Sigmoid colon (tissue), 6 donors: ENCODE measurements at regions not wholly inside any gene's neighbourhood (a gene's known extent, or its start where the extent isn't known, plus 50 kb on each side); places are given as distances from the start of the nearest gene placed in this dataset.
"Not testable (repeated sequence)": the region's sequence is repeated elsewhere in the genome, so short reads cannot be mapped to it uniquely, and the experiment has no call there.

Experiments
- DNase-seq: peaks from one replicate; pipeline ENCODE4 v3.0.0-alpha.2; 2019
- H3K27ac ChIP-seq, 4 donors: fragments of 200-600 bp; sonication (generic); one replicate each; pipeline ENCODE4 v1.5.1; 2016 to 2019; ENCODE audit warnings: mild to moderate bottlenecking in 1 of 4
- H3K27me3 ChIP-seq, 3 donors: fragments of 200-600 bp; sonication (generic); one replicate each; pipeline ENCODE4 v1.5.1; 2019; ENCODE audit warnings: mild to moderate bottlenecking in 1 of 3
- H3K36me3 ChIP-seq, 4 donors: fragments of 200-600 bp; sonication (generic); one replicate each; pipeline ENCODE4 v1.5.1; 2016 to 2019
- H3K4me1 ChIP-seq, 4 donors: fragments of 200-600 bp; sonication (generic); one replicate each; pipeline ENCODE4 v1.5.1; 2017 to 2019
- H3K4me3 ChIP-seq, 4 donors: fragments of 200-600 bp; sonication (generic); one replicate each; pipeline ENCODE4 v1.5.1; 2017 to 2019; ENCODE audit warnings: mild to moderate bottlenecking in 2 of 4, moderate library complexity in 1 of 4
- H3K9me3 ChIP-seq, 4 donors: fragments of 200-600 bp in 3 of 4; sonication (generic) in 3 of 4; one replicate each; pipeline versions ENCODE4 v1.5.1 to v1.6.1; 2013 to 2019
- EP300 ChIP-seq, 4 donors: sonication (generic); formaldehyde crosslinking; IDR thresholded peaks; one replicate each; pipeline ENCODE4 v1.6.1; 2017; ENCODE audit warnings: antibody characterized with exemption in 4 of 4
- POLR2A ChIP-seq, 2 donors: fragments of 450-650 bp; IDR thresholded peaks; one replicate each; pipeline ENCODE4 v1.6.1; 2016; ENCODE audit warnings: antibody characterized with exemption in 2 of 2, mild to moderate bottlenecking in 2 of 2, moderate library complexity in 2 of 2
- POLR2AphosphoS5 ChIP-seq, 4 donors: sonication (generic); formaldehyde crosslinking; IDR thresholded peaks; one replicate each; pipeline ENCODE4 v1.6.1; 2017; ENCODE audit warnings: antibody characterized with exemption in 4 of 4
- WGBS, 2 donors: extraction: QIAGEN DNeasy Blood & Tissue Kit; methylation state at CpG; one replicate each; pipeline ENCODE4 v1.1.7; 2013; 5-methylcytosine and 5-hydroxymethylcytosine counted together
- intact Hi-C: fragments of 100-400 bp; cut with DNase I; formaldehyde crosslinking; loops from one replicate; pipeline ENCODE4 v1.15.1; 2023
- TF ChIP-seq, protein P1 (sequence below), 4 experiments: fragments of 450-650 bp in 3 of 4; fragments of 200-600 bp in 1 of 4; IDR thresholded peaks; one replicate each; pipeline ENCODE4 v1.5.1; 2016 to 2019; ENCODE audit warnings: antibody characterized with exemption in 4 of 4, mild to moderate bottlenecking in 3 of 4, moderate library complexity in 2 of 4
- donor health status: healthy with polysubstance abuse.
- donor health status: healthy.

DNA sequence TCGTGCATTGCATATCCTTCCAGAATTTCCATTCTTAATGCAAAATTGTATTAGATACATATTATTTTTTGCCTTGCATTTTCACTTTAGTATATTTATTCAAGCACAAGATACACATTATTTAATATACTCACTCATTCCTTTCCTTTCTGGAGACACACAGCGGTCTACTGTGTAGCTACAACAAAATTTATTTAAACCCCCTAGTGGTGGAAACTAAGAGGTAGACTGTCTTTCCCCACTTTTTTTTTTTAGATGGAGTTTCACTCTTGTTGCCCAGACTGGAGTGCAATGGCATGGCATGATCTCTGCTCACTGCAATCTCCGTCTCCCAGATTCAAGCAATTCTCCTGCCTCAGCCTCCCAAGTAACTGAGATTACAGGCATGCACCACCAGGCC lies 2040.3 kb upstream of the PCDH20 start:
- intact Hi-C loops: no loop called here

DNA sequence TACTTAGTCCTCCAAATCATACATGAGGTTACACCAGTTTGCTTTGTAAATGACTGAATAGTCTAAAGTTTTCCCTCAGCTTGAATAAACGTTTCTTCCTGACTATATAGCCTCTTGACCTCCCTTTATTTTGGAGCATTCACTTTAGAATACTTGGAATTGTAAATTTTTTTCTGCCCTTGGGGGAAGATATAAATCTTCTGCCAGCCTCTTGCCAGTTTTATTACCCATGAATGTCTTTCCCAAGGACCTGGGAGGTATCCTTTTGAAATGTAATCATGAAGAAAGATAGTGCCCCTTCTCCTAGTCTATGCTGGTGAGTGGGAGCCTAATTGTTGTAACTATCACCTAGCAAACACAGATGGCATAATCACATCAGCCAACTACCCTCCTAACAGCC lies 2033.9 kb upstream of the PCDH20 start:
- no peaks in the 10 kb centered on the region for H3K27me3 ChIP-seq
- intact Hi-C loops: no loop called here
- no peaks in the 10 kb centered on the region for H3K9me3 ChIP-seq
- no peak overlapping the region for H3K4me3 ChIP-seq
- 5 to 19% methylated on average over 1 of the region's 1 CpG for WGBS, 2 donors
- no peak for TF ChIP-seq POLR2A (IDR thresholded peaks at IDR 0.05)
- no peak for TF ChIP-seq POLR2AphosphoS5 (IDR thresholded peaks at IDR 0.05)
- TF ChIP-seq EP300 (IDR thresholded peaks at IDR 0.05): no peak
- TF ChIP-seq, protein P1, sequence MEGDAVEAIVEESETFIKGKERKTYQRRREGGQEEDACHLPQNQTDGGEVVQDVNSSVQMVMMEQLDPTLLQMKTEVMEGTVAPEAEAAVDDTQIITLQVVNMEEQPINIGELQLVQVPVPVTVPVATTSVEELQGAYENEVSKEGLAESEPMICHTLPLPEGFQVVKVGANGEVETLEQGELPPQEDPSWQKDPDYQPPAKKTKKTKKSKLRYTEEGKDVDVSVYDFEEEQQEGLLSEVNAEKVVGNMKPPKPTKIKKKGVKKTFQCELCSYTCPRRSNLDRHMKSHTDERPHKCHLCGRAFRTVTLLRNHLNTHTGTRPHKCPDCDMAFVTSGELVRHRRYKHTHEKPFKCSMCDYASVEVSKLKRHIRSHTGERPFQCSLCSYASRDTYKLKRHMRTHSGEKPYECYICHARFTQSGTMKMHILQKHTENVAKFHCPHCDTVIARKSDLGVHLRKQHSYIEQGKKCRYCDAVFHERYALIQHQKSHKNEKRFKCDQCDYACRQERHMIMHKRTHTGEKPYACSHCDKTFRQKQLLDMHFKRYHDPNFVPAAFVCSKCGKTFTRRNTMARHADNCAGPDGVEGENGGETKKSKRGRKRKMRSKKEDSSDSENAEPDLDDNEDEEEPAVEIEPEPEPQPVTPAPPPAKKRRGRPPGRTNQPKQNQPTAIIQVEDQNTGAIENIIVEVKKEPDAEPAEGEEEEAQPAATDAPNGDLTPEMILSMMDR (IDR thresholded peaks at IDR 0.05): no peak
- H3K4me1 ChIP-seq: no peaks in the 10 kb centered on the region
- H3K27ac ChIP-seq: no peak overlapping the region
- no peaks in the 10 kb centered on the region for H3K36me3 ChIP-seq
- DNase-seq: no peak

More for the DNA sequence above, 2040.3 kb upstream of the PCDH20 start:
- Histone ChIP-seq H3K27ac (no peak overlapping the region), H3K4me1 (no peaks in the 10 kb centered on the region), H3K36me3 (no peaks in the 10 kb centered on the region), H3K9me3 (no peaks in the 10 kb centered on the region), H3K4me3 (no peak overlapping the region), H3K27me3 (no peaks in the 10 kb centered on the region)
- TF ChIP-seq, protein P1 (IDR thresholded peaks at IDR 0.05): no peak
- TF ChIP-seq EP300 (IDR thresholded peaks at IDR 0.05) (no peak), POLR2A (IDR thresholded peaks at IDR 0.05) (no peak), POLR2AphosphoS5 (IDR thresholded peaks at IDR 0.05) (no peak)
- DNase-seq: no peak
- WGBS, 2 donors: 89 to 95% methylated on average over 3 of the region's 3 CpGs

DNA sequence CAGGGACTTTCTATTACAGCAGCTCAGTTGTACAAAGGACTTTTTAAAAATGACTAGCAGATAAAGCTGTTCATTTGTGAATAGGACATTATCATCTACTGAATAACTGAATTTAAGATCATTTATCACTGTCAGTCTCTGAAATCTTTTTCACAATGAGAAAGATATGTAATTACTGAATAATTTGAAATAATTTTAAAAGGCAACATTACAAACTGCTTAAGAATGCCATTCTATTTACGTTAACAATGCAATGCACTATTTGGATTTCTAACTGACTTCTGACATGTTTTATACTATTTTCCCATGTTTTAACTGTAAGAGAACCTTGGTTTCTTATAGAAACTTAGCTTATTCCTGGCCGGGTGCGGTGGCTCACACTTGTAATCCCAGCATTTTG lies 2033.0 kb upstream of the PCDH20 start:
- intact Hi-C loops: no loop called here
- no peak for DNase-seq
- no peaks in the 10 kb centered on the region for H3K9me3 ChIP-seq
- no peak overlapping the region for H3K4me3 ChIP-seq
- no peak overlapping the region for H3K27ac ChIP-seq
- no peaks in the 10 kb centered on the region for H3K27me3 ChIP-seq
- H3K4me1 ChIP-seq: no peaks in the 10 kb centered on the region
- WGBS, 2 donors: 86 to 88% methylated on average over 3 of the region's 3 CpGs
- no peaks in the 10 kb centered on the region for H3K36me3 ChIP-seq
- TF ChIP-seq POLR2A (IDR thresholded peaks at IDR 0.05) (no peak), POLR2AphosphoS5 (IDR thresholded peaks at IDR 0.05) (no peak), EP300 (IDR thresholded peaks at IDR 0.05) (no peak)
- TF ChIP-seq, protein P1 (IDR thresholded peaks at IDR 0.05): no peak

DNA sequence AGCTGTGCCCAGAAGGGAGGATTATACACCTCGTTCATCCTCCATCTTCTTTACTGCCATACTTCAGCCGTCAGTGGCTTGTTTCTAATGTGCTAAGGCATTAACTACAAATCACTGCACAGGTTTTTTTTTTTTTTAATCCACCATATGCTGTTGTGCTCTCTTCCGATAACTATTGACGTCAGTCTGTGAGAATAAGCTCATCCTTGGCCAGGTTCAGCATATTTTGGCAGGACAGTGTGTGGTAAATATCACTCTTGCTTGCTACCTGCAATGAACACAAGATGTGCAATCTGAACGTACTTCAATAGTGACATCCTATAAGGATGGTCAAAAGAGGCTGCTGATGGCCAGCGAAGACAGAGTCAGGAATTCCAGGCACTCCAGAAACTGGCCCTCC lies 2030.7 kb upstream of the PCDH20 start:
- Histone ChIP-seq H3K4me1 (no peaks in the 10 kb centered on the region), H3K27me3 (no peaks in the 10 kb centered on the region), H3K36me3 (no peaks in the 10 kb centered on the region), H3K4me3 (no peak overlapping the region), H3K27ac (no peak overlapping the region), H3K9me3 (no peaks in the 10 kb centered on the region)
- DNase-seq: no peak
- WGBS, 2 donors: 76 to 85% methylated on average over 6 of the region's 6 CpGs
- intact Hi-C loops: no loop called here
- TF ChIP-seq POLR2AphosphoS5 (IDR thresholded peaks at IDR 0.05): no peak
- no peak for TF ChIP-seq POLR2A (IDR thresholded peaks at IDR 0.05)
- TF ChIP-seq, protein P1 (IDR thresholded peaks at IDR 0.05): no peak
- TF ChIP-seq EP300 (IDR thresholded peaks at IDR 0.05): no peak

DNA sequence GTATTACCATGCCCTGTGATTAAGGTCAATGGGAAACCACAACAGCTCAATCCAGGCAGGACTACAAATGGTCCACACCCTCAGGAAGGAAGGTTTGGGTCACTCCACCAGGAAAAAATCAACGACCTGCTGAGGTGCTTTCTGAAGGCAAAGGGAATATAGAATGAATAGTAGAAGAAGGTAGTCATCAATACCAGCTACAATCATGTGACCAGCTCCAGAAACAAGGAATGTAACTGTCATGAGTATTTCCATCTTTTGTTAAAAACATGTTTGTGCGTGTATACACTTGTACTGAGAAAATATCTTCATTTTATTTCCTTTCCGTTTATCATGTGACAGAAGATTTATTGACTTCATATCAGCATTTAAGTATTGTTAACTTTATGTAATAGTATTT lies 2028.6 kb upstream of the PCDH20 start:
- H3K4me3 ChIP-seq, H3K36me3 ChIP-seq, H3K27ac ChIP-seq, H3K9me3 ChIP-seq, H3K27me3 ChIP-seq, H3K4me1 ChIP-seq, DNase-seq, intact Hi-C loops: not testable (repeated sequence)
- 65 to 80% methylated on average over 3 of the region's 3 CpGs for WGBS, 2 donors
